GM12878 (cell line): ENCODE measurements at regions not wholly inside any gene's neighbourhood (a gene's known extent, or its start where the extent isn't known, plus 50 kb on each side); places are given as distances from the start of the nearest gene placed in this dataset.
A peak's percentile ranks its signal among the peaks of the same experiment; 100 is the strongest.

ENCODE experiments used
- ATF7 ChIP-seq: fragments of 450-650 bp; IDR thresholded peaks from 2 replicates; pipeline ENCODE4 v1.6.1; 2016; ENCODE audit warnings: low read depth, mild to moderate bottlenecking
- CHD1 ChIP-seq: IDR thresholded peaks from 2 replicates; pipeline ENCODE4 v1.6.1; 2012; ENCODE audit warnings: low read depth, low read length, improper control_type of control experiment
- E2F4 ChIP-seq: IDR thresholded peaks from 2 replicates; pipeline ENCODE4 v1.6.1; 2012; ENCODE audit warnings: low read depth, low read length, improper control_type of control experiment
- ELK1 ChIP-seq: IDR thresholded peaks from 2 replicates; pipeline ENCODE4 v1.6.1; 2012; ENCODE audit warnings: low read depth, low read length, improper control_type of control experiment
- IKZF1 ChIP-seq: fragments of 450-650 bp; conservative IDR thresholded peaks from 2 replicates; pipeline ENCODE4 v1.6.1; 2017; ENCODE audit warnings: antibody characterized with exemption, mild to moderate bottlenecking
- MEF2B ChIP-seq: fragments of 450-650 bp; IDR thresholded peaks from 2 replicates; pipeline ENCODE4 v1.6.1; 2018; ENCODE audit warnings: mild to moderate bottlenecking, moderate library complexity; ENCODE audit not compliant: partially characterized antibody, poor library complexity, severe bottlenecking
- MLLT1 ChIP-seq: fragments of 450-650 bp; IDR thresholded peaks from 2 replicates; pipeline ENCODE4 v1.6.1; 2016; ENCODE audit warnings: mild to moderate bottlenecking
- MTA3 ChIP-seq: IDR thresholded peaks from 2 replicates; pipeline ENCODE4 v1.6.1; 2012; ENCODE audit warnings: low read length, inconsistent platforms, borderline replicate concordance
- NFYA ChIP-seq: IDR thresholded peaks from 2 replicates; pipeline ENCODE4 v1.6.1; 2011; ENCODE audit warnings: low read depth, mild to moderate bottlenecking, low read length, improper control_type of control experiment, borderline replicate concordance
- PBX3 ChIP-seq: IDR thresholded peaks from 2 replicates; pipeline ENCODE4 v1.6.1; 2011; ENCODE audit warnings: mild to moderate bottlenecking, low read depth, low read length, moderate library complexity; ENCODE audit not compliant: insufficient replicate concordance
- RELB ChIP-seq: fragments of 450-650 bp; IDR thresholded peaks from 2 replicates; pipeline ENCODE4 v1.6.1; 2017; ENCODE audit warnings: low read depth, mild to moderate bottlenecking, moderate library complexity
- SMARCA5 ChIP-seq: fragments of 450-650 bp; IDR thresholded peaks from 2 replicates; pipeline ENCODE4 v1.6.1; 2017; ENCODE audit warnings: mild to moderate bottlenecking
- USF2 ChIP-seq: IDR thresholded peaks from 2 replicates; pipeline ENCODE4 v1.6.1; 2011; ENCODE audit warnings: low read depth, low read length, improper control_type of control experiment, borderline replicate concordance
- WRNIP1 ChIP-seq: IDR thresholded peaks from 2 replicates; pipeline ENCODE4 v1.6.1; 2011; ENCODE audit warnings: low read depth, low read length, improper control_type of control experiment, borderline replicate concordance
- ZBED1 ChIP-seq: IDR thresholded peaks from 2 replicates; pipeline ENCODE4 v1.6.1; 2016; ENCODE audit warnings: borderline replicate concordance
- ZBTB33 ChIP-seq: fragments of 450-650 bp; IDR thresholded peaks from 2 replicates; pipeline ENCODE4 v1.6.1; 2017; ENCODE audit warnings: mild to moderate bottlenecking
- ZBTB4 ChIP-seq: fragments of 450-650 bp; formaldehyde crosslinking; IDR thresholded peaks from 2 replicates; pipeline ENCODE4 v1.4.0; 2022; ENCODE audit warnings: mild to moderate bottlenecking, moderate library complexity
- ZNF24 ChIP-seq: fragments of 450-650 bp; IDR thresholded peaks from 2 replicates; pipeline ENCODE4 v1.6.1; 2017; ENCODE audit warnings: antibody characterized with exemption, mild to moderate bottlenecking

GRCh38 chr10:62710182-62710581 is 94.3 kb upstream of the ADO start (continued):
- TF ChIP-seq PBX3 (no peak), ZNF24 (no peak), ZBTB4 (CRISPR knock-in tag) (no peak), ATF7 (peak; percentile 34; the same call in 1 of the 2 replicates), SMARCA5 (no peak), ZBTB33 (no peak), IKZF1 (peak; percentile 66), CHD1 (no peak), MTA3 (no peak), USF2 (no peak), MEF2B (peak; percentile 34), ELK1 (no peak), NFYA (no peak), E2F4 (no peak), ZBED1 (no peak), MLLT1 (no peak), RELB (peak; percentile 54), WRNIP1 (no peak)
